K562 (cell line): ENCODE measurements at regions not wholly inside any gene's neighbourhood (a gene's known extent, or its start where the extent isn't known, plus 50 kb on each side); places are given as distances from the start of the nearest gene placed in this dataset.

ENCODE experiments used
- ATAC-seq: fragments of 200-7000 bp; cut with Tn5 transposase; 3 replicates; pipeline ENCODE4 v1.9.1; 2020; ENCODE audit warnings: moderate library complexity
- BruUV-seq: library from RNA; stranded (reverse); fragments of 400-500 nt; replicated peaks from 2 replicates; lab custom pipeline; 2021; lab: Mats Ljungman, UMichigan
- CTCF ChIA-PET: fragments of 300-600 bp; formaldehyde crosslinking; extraction: SDS; loops from one replicate; lab custom pipeline; 2021; ENCODE audit warnings: low intra/inter-chr PET ratio; lab: Yijun Ruan, JAX
- POLR2A ChIA-PET: fragments of 300-600, 350-650 bp; sonication (Branson Sonifier 250); formaldehyde crosslinking; extraction: SDS; loops from one replicate; lab custom pipeline; 2021; ENCODE audit warnings: antibody characterized with exemption, inconsistent platforms; lab: Yijun Ruan, JAX
- DNase-seq, 4 experiments: peaks; one replicate each; pipeline versions ENCODE4 v3.0.0 to v3.0.0-alpha.2; 2011 to 2018; ENCODE audit warnings: low spot score in 3 of 4, mixed read lengths in 3 of 4; ENCODE audit errors: extremely low read depth in 1 of 4
- FAIRE-seq: peaks from 2 replicates; lab custom pipeline; 2011; peaks lifted over from hg19 to GRCh38; lab: Jason Lieb, UNC
- H2AFZ ChIP-seq: 2 replicates; pipeline ENCODE4 v1.6.0; 2011; ENCODE audit warnings: low read depth, low read length, control low read depth, inconsistent platforms
- H3K27ac ChIP-seq: fragments of 200-600 bp; 3 replicates; pipeline ENCODE4 v1.8.0; 2011; ENCODE audit warnings: low read depth, mild to moderate bottlenecking, control low read depth, inconsistent platforms, low read length, moderate library complexity, mixed read lengths; ENCODE audit errors: extremely low read depth
- H3K27me3 ChIP-seq, 2 experiments: fragments of 300-600 bp in 1 of 2; 2 replicates in 1 of 2; 3 replicates in 1 of 2; pipeline versions ENCODE4 v1.6.0 to v1.8.0; 2011; ENCODE audit warnings: inconsistent platforms in 2 of 2, low read length in 2 of 2, mild to moderate bottlenecking in 1 of 2, mixed read lengths in 1 of 2, moderate library complexity in 1 of 2; ENCODE audit not compliant: control insufficient read depth in 2 of 2, insufficient read depth in 2 of 2
- H3K36me3 ChIP-seq: fragments of 300-600 bp; 3 replicates; pipeline ENCODE4 v1.8.0; 2011; ENCODE audit warnings: mild to moderate bottlenecking, low read length, inconsistent platforms; ENCODE audit not compliant: control insufficient read depth, insufficient read depth
- H3K4me1 ChIP-seq, 2 experiments: fragments of 200-600 bp in 1 of 2; replicated peaks in 1 of 2; 2 replicates in 1 of 2; 3 replicates in 1 of 2; pipeline versions ENCODE4 v1.5.1 to v1.8.0; 2011; ENCODE audit warnings: inconsistent platforms in 2 of 2, low read length in 2 of 2, mild to moderate bottlenecking in 1 of 2, mixed read lengths in 1 of 2, moderate library complexity in 1 of 2; ENCODE audit not compliant: control insufficient read depth in 2 of 2, insufficient read depth in 2 of 2
- H3K4me2 ChIP-seq: 2 replicates; pipeline ENCODE4 v1.6.1; 2011; ENCODE audit warnings: low read length, control low read depth, inconsistent platforms, mixed read lengths; ENCODE audit not compliant: insufficient read depth
- H3K4me3 ChIP-seq: fragments of 200-600 bp; sonication (generic), shearing (Covaris generic); 2 replicates; pipeline ENCODE4 v1.5.1; 2016; ENCODE audit warnings: control low read depth, inconsistent platforms
- H3K79me2 ChIP-seq: fragments of 200-600 bp; 3 replicates; pipeline ENCODE4 v1.8.0; 2011; ENCODE audit warnings: low read length, inconsistent platforms; ENCODE audit not compliant: control insufficient read depth, insufficient read depth
- H3K9ac ChIP-seq, 2 experiments: 2 replicates each; pipeline versions ENCODE4 v1.6.0 to v1.6.1; 2011; ENCODE audit warnings: low read depth in 2 of 2, low read length in 2 of 2, control low read depth in 1 of 2, inconsistent platforms in 1 of 2, mild to moderate bottlenecking in 1 of 2, mixed read lengths in 1 of 2; ENCODE audit not compliant: insufficient read depth in 1 of 2
- H3K9me1 ChIP-seq: one replicate; pipeline ENCODE4 v1.6.0; 2011; ENCODE audit warnings: inconsistent platforms, mild to moderate bottlenecking, low read length, moderate library complexity; ENCODE audit not compliant: control insufficient read depth, insufficient read depth
- H3K9me3 ChIP-seq: replicated peaks from 2 replicates; pipeline ENCODE4 v1.5.1; 2011; ENCODE audit warnings: low read depth, low read length, inconsistent platforms; ENCODE audit not compliant: control insufficient read depth, insufficient read depth
- H4K20me1 ChIP-seq: replicated peaks from 2 replicates; pipeline ENCODE4 v1.6.1; 2011; ENCODE audit warnings: low read length, inconsistent platforms, mixed read lengths; ENCODE audit not compliant: control insufficient read depth, insufficient read depth
- CREB3 ChIP-seq: fragments of 450-650 bp; conservative IDR thresholded peaks from 2 replicates; pipeline ENCODE4 v1.6.1; 2016; ENCODE audit warnings: missing genetic modification characterization, low read depth, mild to moderate bottlenecking, missing compliant biosample characterization, moderate library complexity
- GMEB1 ChIP-seq: fragments of 250-450 bp; sonication (Bioruptor Pico); IDR thresholded peaks from 2 replicates; pipeline ENCODE4 v1.4.0; 2020; ENCODE audit warnings: mild to moderate bottlenecking
- HCFC1 ChIP-seq: IDR thresholded peaks from 2 replicates; pipeline ENCODE4 v1.6.1; 2012; ENCODE audit warnings: low read depth, low read length, improper control_type of control experiment
- NCOA4 ChIP-seq: fragments of 450-650 bp; IDR thresholded peaks from 2 replicates; pipeline ENCODE4 v1.6.1; 2018; ENCODE audit warnings: mild to moderate bottlenecking; ENCODE audit not compliant: partially characterized antibody
- SMARCA5 ChIP-seq: fragments of 450-650 bp; IDR thresholded peaks from 2 replicates; pipeline ENCODE4 v1.6.1; 2016
- TCF7 ChIP-seq: sonication (generic); IDR thresholded peaks from 2 replicates; pipeline ENCODE4 v1.6.1; 2016; ENCODE audit warnings: antibody characterized with exemption, borderline replicate concordance
- THRAP3 ChIP-seq: fragments of 450-650 bp; IDR thresholded peaks from 2 replicates; pipeline ENCODE4 v1.6.1; 2016; ENCODE audit warnings: mild to moderate bottlenecking, inconsistent platforms, borderline replicate concordance
- UBTF ChIP-seq, 2 experiments: IDR thresholded peaks; 2 replicates each; pipeline ENCODE4 v1.6.1; 2012; ENCODE audit warnings: improper control_type of control experiment in 2 of 2, low read depth in 2 of 2, low read length in 2 of 2, borderline replicate concordance in 1 of 2
- WGBS: fragments of 100-300 bp; shearing (Covaris generic); methylation state at CpG from one replicate; pipeline ENCODE4 v1.1.6; 2016; ENCODE audit warnings: low coverage, mixed read lengths; ENCODE audit not compliant: insufficient coverage; ENCODE audit errors: missing lambda C conversion rate; 5-methylcytosine and 5-hydroxymethylcytosine counted together
- in situ Hi-C: fragments of 300-500 bp; cut with MboI; formaldehyde crosslinking; loops from 4 replicates; pipeline ENCODE4 v1.15.0; 2018; ENCODE audit warnings: inconsistent platforms, mixed read lengths
- intact Hi-C: fragments of 100-400 bp; cut with micrococcal nuclease; formaldehyde crosslinking; loops from 2 replicates; pipeline ENCODE4 v1.14.2; 2022
- TF ChIP-seq, protein P1 (sequence below), 2 experiments: fragments of 450-650 bp; conservative IDR thresholded peaks; 2 replicates each; pipeline ENCODE4 v1.6.1; 2017; ENCODE audit warnings: mild to moderate bottlenecking in 2 of 2, moderate library complexity in 2 of 2
- TF ChIP-seq, protein P2 (sequence below): fragments of 450-650 bp; IDR thresholded peaks from one replicate; pipeline ENCODE4 v1.6.1; 2018; ENCODE audit warnings: mild to moderate bottlenecking, moderate library complexity; ENCODE audit not compliant: partially characterized antibody
- TF ChIP-seq, protein P3 (sequence below): IDR thresholded peaks from 2 replicates; pipeline ENCODE4 v1.6.1; 2016; ENCODE audit warnings: missing genetic modification characterization, missing compliant biosample characterization

GRCh38 chr10:108608860-108609259 is 1314.5 kb downstream of the XPNPEP1 start (continued):
- TF ChIP-seq, protein P1, sequence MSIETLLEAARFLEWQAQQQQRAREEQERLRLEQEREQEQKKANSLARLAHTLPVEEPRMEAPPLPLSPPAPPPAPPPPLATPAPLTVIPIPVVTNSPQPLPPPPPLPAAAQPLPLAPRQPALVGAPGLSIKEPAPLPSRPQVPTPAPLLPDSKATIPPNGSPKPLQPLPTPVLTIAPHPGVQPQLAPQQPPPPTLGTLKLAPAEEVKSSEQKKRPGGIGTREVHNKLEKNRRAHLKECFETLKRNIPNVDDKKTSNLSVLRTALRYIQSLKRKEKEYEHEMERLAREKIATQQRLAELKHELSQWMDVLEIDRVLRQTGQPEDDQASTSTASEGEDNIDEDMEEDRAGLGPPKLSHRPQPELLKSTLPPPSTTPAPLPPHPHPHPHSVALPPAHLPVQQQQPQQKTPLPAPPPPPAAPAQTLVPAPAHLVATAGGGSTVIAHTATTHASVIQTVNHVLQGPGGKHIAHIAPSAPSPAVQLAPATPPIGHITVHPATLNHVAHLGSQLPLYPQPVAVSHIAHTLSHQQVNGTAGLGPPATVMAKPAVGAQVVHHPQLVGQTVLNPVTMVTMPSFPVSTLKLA (conservative IDR thresholded peaks at IDR 0.05): no peak
- TF ChIP-seq UBTF (IDR thresholded peaks at IDR 0.05; ENCODE audit: borderline replicate concordance in 1 of 2, low read depth in 2 of 2, low read length in 2 of 2) (no peak), GMEB1 (CRISPR knock-in tag) (no peak)

GRCh38 chr10:108601851-108602250 is 1321.5 kb downstream of the XPNPEP1 start:
- no peaks in the 10 kb centered on the region for H3K79me2 ChIP-seq
- FAIRE-seq (no peak), DNase-seq (no peak), ATAC-seq (no peak)
- BruUV-seq: no TSS peak
- no peak overlapping the region for H3K4me3 ChIP-seq
- no peak overlapping the region for H3K4me2 ChIP-seq
- no peak overlapping the region for H3K27ac ChIP-seq
- H3K4me1 ChIP-seq: no peaks in the 10 kb centered on the region
- 0% methylated on average over 2 of the region's 2 CpGs for WGBS
- in situ Hi-C loops: no loop called here
- H3K9ac ChIP-seq: no peak overlapping the region
- no peaks in the 10 kb centered on the region for H3K9me1 ChIP-seq
- intact Hi-C loops: no loop called here
- H3K9me3 ChIP-seq: no peaks in the 10 kb centered on the region
- CTCF ChIA-PET: no interaction called here
- H3K36me3 ChIP-seq: no peaks in the 10 kb centered on the region
- no peaks in the 10 kb centered on the region for H4K20me1 ChIP-seq
- no peak overlapping the region for H2AFZ ChIP-seq
- H3K27me3 ChIP-seq: no peaks in the 10 kb centered on the region
- POLR2A ChIA-PET: no interaction called here
- TF ChIP-seq THRAP3 (no peak), CREB3 (tag) (no peak), TCF7 (no peak), NCOA4 (no peak), SMARCA5 (no peak), HCFC1 (no peak)
- TF ChIP-seq, protein P2, sequence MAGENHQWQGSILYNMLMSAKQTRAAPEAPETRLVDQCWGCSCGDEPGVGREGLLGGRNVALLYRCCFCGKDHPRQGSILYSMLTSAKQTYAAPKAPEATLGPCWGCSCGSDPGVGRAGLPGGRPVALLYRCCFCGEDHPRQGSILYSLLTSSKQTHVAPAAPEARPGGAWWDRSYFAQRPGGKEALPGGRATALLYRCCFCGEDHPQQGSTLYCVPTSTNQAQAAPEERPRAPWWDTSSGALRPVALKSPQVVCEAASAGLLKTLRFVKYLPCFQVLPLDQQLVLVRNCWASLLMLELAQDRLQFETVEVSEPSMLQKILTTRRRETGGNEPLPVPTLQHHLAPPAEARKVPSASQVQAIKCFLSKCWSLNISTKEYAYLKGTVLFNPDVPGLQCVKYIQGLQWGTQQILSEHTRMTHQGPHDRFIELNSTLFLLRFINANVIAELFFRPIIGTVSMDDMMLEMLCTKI: no peak
- TF ChIP-seq, protein P3, sequence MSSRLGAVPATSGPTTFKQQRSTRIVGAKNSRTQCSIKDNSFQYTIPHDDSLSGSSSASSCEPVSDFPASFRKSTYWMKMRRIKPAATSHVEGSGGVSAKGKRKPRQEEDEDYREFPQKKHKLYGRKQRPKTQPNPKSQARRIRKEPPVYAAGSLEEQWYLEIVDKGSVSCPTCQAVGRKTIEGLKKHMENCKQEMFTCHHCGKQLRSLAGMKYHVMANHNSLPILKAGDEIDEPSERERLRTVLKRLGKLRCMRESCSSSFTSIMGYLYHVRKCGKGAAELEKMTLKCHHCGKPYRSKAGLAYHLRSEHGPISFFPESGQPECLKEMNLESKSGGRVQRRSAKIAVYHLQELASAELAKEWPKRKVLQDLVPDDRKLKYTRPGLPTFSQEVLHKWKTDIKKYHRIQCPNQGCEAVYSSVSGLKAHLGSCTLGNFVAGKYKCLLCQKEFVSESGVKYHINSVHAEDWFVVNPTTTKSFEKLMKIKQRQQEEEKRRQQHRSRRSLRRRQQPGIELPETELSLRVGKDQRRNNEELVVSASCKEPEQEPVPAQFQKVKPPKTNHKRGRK: no peak
